Ishikawa (cell line): ENCODE measurements at regions not wholly inside any gene's neighbourhood (a gene's known extent, or its start where the extent isn't known, plus 50 kb on each side); places are given as distances from the start of the nearest gene placed in this dataset.

Source experiments
- CREB1 ChIP-seq: IDR thresholded peaks from 2 replicates; pipeline ENCODE4 v1.6.1; 2012; ENCODE audit warnings: low read depth
- RAD21 ChIP-seq: IDR thresholded peaks from 2 replicates; pipeline ENCODE4 v1.6.1; 2012; ENCODE audit warnings: low read depth
- YY1 ChIP-seq: IDR thresholded peaks from 2 replicates; pipeline ENCODE4 v1.6.1; 2012; ENCODE audit warnings: low read depth
- TF ChIP-seq, protein P1 (sequence below): IDR thresholded peaks from 2 replicates; pipeline ENCODE4 v1.6.1; 2012; ENCODE audit warnings: low read depth, mild to moderate bottlenecking
- TF ChIP-seq, protein P2 (sequence below): IDR thresholded peaks from 2 replicates; pipeline ENCODE4 v1.6.1; 2012

- TF ChIP-seq, protein P1, sequence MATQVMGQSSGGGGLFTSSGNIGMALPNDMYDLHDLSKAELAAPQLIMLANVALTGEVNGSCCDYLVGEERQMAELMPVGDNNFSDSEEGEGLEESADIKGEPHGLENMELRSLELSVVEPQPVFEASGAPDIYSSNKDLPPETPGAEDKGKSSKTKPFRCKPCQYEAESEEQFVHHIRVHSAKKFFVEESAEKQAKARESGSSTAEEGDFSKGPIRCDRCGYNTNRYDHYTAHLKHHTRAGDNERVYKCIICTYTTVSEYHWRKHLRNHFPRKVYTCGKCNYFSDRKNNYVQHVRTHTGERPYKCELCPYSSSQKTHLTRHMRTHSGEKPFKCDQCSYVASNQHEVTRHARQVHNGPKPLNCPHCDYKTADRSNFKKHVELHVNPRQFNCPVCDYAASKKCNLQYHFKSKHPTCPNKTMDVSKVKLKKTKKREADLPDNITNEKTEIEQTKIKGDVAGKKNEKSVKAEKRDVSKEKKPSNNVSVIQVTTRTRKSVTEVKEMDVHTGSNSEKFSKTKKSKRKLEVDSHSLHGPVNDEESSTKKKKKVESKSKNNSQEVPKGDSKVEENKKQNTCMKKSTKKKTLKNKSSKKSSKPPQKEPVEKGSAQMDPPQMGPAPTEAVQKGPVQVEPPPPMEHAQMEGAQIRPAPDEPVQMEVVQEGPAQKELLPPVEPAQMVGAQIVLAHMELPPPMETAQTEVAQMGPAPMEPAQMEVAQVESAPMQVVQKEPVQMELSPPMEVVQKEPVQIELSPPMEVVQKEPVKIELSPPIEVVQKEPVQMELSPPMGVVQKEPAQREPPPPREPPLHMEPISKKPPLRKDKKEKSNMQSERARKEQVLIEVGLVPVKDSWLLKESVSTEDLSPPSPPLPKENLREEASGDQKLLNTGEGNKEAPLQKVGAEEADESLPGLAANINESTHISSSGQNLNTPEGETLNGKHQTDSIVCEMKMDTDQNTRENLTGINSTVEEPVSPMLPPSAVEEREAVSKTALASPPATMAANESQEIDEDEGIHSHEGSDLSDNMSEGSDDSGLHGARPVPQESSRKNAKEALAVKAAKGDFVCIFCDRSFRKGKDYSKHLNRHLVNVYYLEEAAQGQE: no peak
- TF ChIP-seq YY1: no peak
- no peak for TF ChIP-seq RAD21
- TF ChIP-seq CREB1: no peak
- TF ChIP-seq, protein P2, sequence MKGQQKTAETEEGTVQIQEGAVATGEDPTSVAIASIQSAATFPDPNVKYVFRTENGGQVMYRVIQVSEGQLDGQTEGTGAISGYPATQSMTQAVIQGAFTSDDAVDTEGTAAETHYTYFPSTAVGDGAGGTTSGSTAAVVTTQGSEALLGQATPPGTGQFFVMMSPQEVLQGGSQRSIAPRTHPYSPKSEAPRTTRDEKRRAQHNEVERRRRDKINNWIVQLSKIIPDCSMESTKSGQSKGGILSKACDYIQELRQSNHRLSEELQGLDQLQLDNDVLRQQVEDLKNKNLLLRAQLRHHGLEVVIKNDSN: no peak
Observed at GRCh38 chr9:91029650-91030361, 228.2 kb downstream of the SYK start.
